HUDEP-2 (cell line): ENCODE measurements at regions not wholly inside any gene's neighbourhood (a gene's known extent, or its start where the extent isn't known, plus 50 kb on each side); places are given as distances from the start of the nearest gene placed in this dataset.

Source experiments
- DNase-seq, 76 experiments: peaks; one replicate each; lab custom pipeline; 2025; ENCODE audit not compliant: unreplicated experiment in 76 of 76; lab: John Stamatoyannopoulos, UW

DNA sequence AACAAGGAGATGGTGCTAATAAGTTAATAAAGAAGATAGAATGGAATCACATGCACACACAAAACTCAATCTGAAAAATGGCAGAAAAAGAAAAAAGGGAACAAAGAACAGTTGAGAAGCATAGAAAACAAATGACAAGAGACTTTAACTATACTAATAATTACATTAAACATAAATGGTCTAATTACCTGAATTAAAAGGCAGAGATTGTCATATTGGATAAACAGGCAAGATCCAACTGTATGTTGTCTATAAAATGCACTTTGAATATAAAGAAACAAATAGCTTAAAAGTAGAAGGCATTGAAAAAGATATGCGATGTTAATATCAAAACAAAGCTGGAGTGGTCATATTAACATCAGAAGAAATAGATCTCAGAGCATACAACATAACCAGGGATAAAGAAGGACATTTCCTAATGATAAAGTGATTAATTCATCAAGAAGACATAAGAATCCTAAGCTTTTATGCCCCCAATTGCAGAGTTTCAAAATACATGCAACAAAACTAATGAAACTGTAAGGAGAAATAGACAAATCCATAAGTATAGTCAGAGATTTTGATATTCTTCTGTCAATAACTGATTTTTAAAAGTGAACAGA is 293.5 kb downstream of the PTPRU start:
- DNase-seq, result no peak

GRCh38 chr1:29527314-29528004 is 291.1 kb downstream of the PTPRU start:
- no peak for DNase-seq

DNA sequence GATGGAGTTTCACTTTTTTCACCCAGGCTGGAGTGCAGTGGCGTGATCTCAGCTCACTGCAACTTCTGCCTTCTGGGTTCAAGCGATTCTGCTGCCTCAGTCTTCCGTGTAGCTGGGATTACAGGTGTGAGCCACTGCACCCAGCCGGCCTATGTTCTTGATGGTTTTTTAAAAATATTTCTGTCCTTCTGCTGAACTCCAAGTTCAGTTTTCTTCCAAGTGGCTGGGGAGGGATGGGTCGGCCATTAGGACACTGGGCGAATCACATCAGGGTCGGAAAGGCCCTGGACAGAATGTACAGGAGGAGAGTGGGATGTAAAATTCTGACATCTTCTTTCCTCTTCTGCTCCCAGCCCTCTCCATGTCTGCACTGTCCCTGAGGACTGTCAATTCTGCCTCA is 289.6 kb downstream of the PTPRU start:
- no peak for DNase-seq

DNA sequence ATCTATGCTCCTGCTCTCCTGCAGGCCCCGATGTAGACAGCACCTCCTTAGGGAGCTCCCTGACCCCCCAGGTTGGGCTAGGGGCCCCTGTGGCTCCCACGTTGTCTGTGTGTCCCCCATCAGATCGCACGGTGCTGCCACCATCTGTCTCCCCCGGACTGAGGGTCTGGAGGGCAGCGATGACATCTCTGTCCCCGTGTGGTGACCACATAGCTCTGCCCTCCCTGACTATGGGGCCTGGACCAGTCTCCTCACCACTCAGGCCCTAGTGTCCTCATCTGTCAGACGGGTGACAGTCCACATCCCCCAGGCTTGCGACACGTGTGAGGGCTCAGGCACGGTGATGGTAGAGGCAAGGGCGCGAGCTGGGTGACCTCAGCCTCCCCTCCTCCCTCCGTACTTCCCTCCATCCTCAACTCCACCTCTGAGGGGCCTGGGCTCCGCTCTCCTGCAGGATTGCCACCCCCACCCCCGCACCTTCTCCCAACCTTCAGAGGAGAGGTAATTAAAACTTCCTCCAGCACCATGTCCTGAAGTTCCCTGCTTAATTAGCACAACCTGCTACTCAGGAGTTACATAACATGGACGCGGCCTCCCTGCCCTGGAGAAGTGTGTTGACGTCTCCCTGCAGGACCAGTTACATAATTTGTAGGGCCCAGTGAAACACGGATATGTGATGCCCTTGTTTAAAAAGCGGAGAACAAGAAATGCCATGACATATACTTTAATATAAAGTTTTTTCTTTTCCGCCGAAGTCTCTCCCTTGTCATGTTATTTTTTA is 288.2 kb downstream of the PTPRU start:
- DNase-seq, result no peak

DNA sequence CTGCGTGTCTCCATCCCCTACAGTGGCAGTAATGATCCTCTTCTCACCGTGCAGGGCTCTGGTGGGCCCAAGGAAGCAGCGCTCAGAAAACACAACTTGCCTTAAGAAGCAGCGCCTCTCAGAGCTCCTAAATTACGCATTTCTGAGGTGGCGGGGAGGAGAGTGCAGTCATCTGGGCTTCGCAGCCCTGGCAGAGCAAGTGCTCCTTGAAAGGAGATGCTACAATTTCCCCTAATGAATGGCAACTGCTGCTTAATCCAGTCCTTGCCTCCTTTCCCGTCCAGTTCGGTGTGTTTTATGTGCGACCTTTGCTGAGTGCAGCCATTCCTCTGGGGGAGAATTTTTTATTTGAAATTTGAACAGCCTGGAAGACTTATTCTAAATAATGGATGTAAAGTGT is 287.3 kb downstream of the PTPRU start:
- no peak for DNase-seq

- no peak for DNase-seq
Measured at GRCh38 chr1:29523136-29523535, 286.8 kb downstream of the PTPRU start.

- DNase-seq, result no peak
Measured at GRCh38 chr1:29521811-29522580, 285.7 kb downstream of the PTPRU start.

GRCh38 chr1:29521438-29521715 is 285.1 kb downstream of the PTPRU start:
- DNase-seq, result no peak

- DNase-seq, result no peak
Measured at GRCh38 chr1:29520571-29521437, 284.5 kb downstream of the PTPRU start.

DNA sequence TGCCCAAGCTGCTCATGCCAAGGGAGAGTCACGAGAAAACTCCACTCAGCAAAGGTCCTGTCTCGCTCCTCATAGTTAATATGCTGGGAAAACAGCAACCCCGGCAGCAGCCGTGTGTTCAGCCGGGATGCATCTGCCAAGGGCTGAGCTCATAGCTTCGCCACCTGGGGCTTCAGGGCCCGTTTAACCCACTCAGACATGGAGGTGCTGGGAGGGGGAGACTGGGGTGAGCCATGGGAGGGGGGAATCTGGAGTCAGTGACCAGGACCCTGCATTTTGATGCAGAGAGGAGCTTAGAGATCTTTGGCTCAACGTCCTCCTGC is 283.4 kb downstream of the PTPRU start:
- DNase-seq, result no peak

DNA sequence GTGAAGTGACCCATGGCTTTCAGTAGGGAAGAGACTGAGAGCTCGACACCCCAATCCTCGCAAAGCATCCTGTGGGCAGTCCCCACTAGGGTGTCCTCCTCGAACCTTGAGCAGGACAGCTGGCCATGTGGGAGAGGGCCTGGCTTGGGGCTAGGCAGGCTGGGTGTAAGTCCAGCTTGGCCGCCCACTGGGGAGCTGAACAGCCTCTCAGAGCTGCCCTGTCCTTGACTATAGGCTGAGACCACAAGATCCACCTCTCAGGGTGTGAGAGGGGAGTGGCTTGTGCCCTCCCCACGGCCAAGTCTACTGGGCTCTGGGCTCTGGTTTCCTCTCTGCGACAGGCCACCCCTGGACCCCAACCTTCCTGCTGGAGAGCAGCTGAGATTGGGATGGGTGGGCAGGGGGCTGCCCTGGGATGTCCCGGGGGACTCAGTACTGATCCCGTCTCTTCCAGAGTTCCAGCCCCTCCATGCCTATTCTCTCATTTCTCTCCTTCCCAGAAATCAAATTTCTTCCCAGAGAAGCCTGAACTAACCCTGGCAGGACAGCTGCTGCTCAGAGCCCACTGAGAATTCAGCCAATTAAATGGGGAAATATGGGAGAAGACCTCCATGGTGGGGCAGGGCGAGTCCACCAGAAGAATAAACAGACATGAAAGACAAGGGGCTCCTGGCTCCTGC is 282.9 kb downstream of the PTPRU start:
- DNase-seq, result no peak

- DNase-seq, result no peak
Measured at GRCh38 chr1:29518183-29518835, 282.0 kb downstream of the PTPRU start.

DNA sequence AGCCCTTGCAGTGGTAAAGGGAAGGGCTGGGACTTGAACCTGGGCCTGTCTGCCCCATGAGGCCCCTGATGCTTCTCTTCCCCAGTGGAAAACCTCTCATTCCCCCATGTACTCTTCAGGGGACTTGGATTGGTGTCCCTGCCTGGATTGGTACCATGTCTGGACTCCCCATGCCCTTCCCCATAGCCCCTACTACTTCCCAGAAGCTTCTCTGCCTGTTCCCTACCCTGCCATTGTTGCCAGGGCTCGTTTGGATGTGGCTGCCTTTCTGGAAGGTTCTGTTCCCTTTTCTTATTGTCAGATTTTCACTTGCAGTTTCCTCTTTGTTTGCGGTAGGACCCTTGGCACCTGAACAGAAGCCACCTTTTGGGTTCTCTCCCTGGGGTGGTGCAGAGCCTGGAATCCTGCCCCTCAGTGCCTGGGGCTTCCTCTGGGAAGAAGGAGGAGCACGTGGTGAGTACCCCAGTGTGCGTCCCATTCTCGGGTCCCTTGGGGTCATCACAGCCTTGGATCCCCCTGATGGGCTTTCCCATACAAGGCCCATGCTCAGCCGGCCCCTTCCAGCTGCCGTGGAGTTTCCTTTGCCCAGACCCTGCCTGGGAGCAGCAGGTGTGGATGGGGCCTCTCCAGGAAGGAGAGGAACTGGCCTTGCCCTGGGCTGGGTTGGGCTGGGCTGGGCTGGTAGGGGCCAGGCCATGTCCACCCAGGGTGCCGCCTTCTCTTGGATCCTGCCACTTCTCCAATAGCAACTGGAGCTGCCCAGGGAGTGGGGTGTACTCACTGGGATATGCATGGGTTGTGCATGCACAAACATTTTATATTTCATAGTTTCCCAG is 281.1 kb downstream of the PTPRU start:
- DNase-seq, result no peak

- no peak for DNase-seq
Measured at GRCh38 chr1:29516063-29516820, 279.9 kb downstream of the PTPRU start.

DNA sequence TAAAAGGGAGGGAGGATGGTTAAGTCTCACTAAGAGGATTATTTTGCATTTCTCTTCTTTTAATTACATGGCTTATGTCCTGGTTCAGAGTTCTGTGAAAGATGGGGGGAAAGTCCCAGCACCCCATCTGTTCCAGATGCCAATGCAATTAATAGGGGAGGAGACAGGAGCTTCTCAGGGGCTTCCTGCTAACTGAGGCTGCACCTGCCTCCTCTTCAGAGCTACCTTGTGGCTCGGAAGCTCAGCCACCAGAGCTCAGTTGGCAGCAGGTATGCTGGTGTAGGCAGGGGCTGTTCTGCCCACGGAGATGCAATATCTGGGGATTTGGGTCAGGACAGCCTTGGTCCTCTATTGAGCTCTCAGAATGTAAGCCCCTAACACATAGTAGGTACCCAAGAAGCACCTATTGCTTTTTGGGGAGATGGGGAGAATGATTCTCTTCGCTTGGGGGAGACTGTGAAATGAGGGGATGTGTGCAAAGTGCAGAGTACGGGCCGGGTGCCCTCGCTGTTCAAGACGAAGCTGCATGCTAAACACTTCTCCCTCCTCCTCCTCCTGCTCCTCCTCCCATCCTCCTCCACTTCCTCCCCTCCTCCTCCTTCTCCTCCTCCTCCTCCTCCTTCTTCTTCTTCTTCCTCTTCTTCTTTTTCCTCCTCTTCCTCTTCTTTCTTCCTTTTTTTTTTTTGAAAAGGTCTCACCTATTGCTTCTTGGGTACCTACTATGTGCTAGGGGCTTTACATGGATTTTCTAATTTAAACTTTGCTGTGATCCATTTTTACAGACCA is 279.0 kb downstream of the PTPRU start:
- DNase-seq, result no peak

DNA sequence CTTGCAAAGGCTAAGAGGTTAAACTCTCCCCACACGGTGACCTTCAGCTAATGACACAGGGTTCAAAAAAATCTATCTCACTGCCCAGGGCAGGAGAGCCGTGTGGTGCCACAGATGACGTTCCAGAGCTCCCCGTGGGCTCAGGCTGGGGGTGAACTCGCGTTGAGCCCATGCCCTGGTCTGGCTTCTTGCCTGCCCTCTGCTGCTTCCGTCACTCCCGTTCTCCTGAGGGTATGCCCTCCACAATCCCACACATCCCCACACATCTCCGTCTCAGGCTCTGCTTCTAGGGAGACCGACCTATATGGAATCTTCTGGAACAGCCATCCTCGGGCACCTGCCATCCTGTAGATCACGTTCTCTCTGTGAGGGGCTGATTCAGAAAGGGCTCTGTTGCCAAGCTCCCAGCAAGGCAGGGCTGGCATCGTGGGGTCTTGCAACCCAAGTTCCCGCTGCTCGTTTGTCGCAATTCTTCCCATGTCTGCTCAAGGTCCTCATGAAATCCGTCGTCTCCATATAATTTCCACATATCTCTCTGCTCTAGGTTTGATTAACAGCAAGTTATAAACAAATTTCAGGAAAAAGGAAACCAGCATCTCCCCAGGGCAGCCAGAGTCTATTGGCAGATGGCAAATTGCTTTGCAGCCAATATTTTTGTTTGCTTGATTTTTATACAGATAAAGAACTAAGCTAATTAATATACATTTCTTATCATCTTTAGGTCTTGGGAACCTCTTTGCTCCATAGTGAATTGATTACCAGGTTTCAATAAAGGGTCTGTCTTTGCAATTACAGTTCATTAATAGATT is 278.2 kb downstream of the PTPRU start:
- no peak for DNase-seq
